K562 (cell line): ENCODE measurements at regions not wholly inside any gene's neighbourhood (a gene's known extent, or its start where the extent isn't known, plus 50 kb on each side); places are given as distances from the start of the nearest gene placed in this dataset.

Source experiments
- DPF2 ChIP-seq: fragments of 450-650 bp; IDR thresholded peaks from 2 replicates; pipeline ENCODE4 v1.6.1; 2016
- FOXM1 ChIP-seq, 2 experiments: fragments of 450-650 bp in 1 of 2; sonication (generic) in 1 of 2; formaldehyde crosslinking in 1 of 2; IDR thresholded peaks; 2 replicates each; pipeline versions ENCODE4 v1.6.1 to v1.9.0; 2017 to 2022; ENCODE audit warnings: low read depth in 2 of 2, mild to moderate bottlenecking in 2 of 2, missing genetic modification reagents in 1 of 2, moderate library complexity in 1 of 2
- KDM4B ChIP-seq, 2 experiments: fragments of 450-650 bp in 1 of 2; sonication (generic) in 1 of 2; IDR thresholded peaks; 2 replicates each; pipeline ENCODE4 v1.6.1; 2016 to 2017; ENCODE audit warnings: borderline replicate concordance in 2 of 2, antibody characterized with exemption in 1 of 2, low read depth in 1 of 2, mild to moderate bottlenecking in 1 of 2
- KLF16 ChIP-seq: IDR thresholded peaks from 2 replicates; pipeline ENCODE4 v1.6.1; 2016; ENCODE audit warnings: antibody characterized with exemption
- NRF1 ChIP-seq, 2 experiments: fragments of 450-650 bp; IDR thresholded peaks in 1 of 2; conservative IDR thresholded peaks in 1 of 2; 2 replicates each; pipeline ENCODE4 v1.6.1; 2014; ENCODE audit warnings: mild to moderate bottlenecking in 2 of 2
- TGIF2 ChIP-seq: sonication (generic); formaldehyde crosslinking; IDR thresholded peaks from 2 replicates; pipeline ENCODE4 v1.8.1; 2022; ENCODE audit warnings: mild to moderate bottlenecking, missing genetic modification reagents, moderate library complexity
- ZBTB33 ChIP-seq: sonication (generic); formaldehyde crosslinking; IDR thresholded peaks from 2 replicates; pipeline ENCODE4 v1.8.1; 2023; ENCODE audit warnings: mild to moderate bottlenecking, missing genetic modification reagents
- ZNF445 ChIP-seq: fragments of 250-450 bp; sonication (Bioruptor Pico); IDR thresholded peaks from 2 replicates; pipeline ENCODE4 v1.4.0; 2020; ENCODE audit warnings: low read depth, mild to moderate bottlenecking, moderate library complexity
- TF ChIP-seq, protein P1 (sequence below): fragments of 250-450 bp; sonication (Bioruptor Pico); IDR thresholded peaks from 2 replicates; pipeline ENCODE4 v1.4.0; 2020; ENCODE audit warnings: mild to moderate bottlenecking, moderate library complexity
- TF ChIP-seq, protein P2 (sequence below), 2 experiments: fragments of 450-650 bp; IDR thresholded peaks; 2 replicates each; pipeline ENCODE4 v1.6.1; 2016; ENCODE audit warnings: mild to moderate bottlenecking in 2 of 2, borderline replicate concordance in 1 of 2, low read depth in 1 of 2, moderate library complexity in 1 of 2
- TF ChIP-seq, protein P3 (sequence below): sonication (generic); formaldehyde crosslinking; IDR thresholded peaks from 2 replicates; pipeline ENCODE4 v1.8.0; 2022; ENCODE audit warnings: missing genetic modification reagents, mild to moderate bottlenecking, moderate library complexity, borderline replicate concordance

DNA sequence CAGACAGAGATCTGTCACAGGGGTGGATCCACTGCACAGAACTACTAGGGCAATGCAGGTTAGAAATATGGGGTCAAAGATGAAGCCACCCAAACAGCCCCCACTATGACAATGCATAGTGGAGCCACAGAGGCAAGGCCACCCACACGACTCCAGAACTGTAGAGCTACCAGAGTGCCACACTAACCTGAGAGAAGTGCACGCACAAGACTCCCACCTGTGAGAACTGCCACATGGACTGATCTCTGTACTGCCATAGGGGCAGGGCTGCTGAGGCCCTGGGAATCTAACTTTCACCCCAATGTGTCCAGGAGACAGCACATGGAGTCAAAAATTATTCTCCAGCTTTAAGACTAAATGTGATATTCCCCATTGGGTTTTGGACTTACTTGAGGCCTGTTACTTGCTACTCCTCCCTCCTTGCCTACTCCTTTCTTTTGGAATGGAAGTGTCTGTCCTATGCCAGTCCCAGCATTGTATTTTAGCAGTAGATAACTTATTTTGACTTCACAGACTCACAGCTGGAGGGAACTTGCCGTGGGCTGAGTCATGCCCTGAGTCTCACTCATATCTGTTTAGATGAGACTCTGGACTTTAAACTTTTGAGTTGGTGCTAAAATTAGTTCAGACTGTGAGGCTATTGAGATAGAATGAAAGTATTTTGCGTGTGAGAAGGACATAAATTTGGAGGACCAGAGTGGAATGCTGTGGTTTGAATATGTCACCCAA, 853.3 kb downstream of the MAT2B start (continued):
- TF ChIP-seq ZNF445 (no peak), KLF16 (peak; percentile 77), NRF1 (conservative IDR thresholded peaks at IDR 0.05 in 1 of 2, IDR thresholded peaks at IDR 0.05 in 1 of 2) (no peak), DPF2 (peak; percentile 90), KDM4B (IDR thresholded peaks at IDR 0.05; ENCODE audit: borderline replicate concordance in 2 of 2, low read depth in 1 of 2) (no peak), TGIF2 (no peak), FOXM1 (IDR thresholded peaks at IDR 0.05; ENCODE audit: low read depth) (no peak), FOXM1 (CRISPR knock-in tag; IDR thresholded peaks at IDR 0.05; ENCODE audit: low read depth) (no peak), ZBTB33 (CRISPR knock-in tag) (0 out of 2 replicates have a peak, but pooled peaks have one; percentile 31)
- TF ChIP-seq, protein P1, sequence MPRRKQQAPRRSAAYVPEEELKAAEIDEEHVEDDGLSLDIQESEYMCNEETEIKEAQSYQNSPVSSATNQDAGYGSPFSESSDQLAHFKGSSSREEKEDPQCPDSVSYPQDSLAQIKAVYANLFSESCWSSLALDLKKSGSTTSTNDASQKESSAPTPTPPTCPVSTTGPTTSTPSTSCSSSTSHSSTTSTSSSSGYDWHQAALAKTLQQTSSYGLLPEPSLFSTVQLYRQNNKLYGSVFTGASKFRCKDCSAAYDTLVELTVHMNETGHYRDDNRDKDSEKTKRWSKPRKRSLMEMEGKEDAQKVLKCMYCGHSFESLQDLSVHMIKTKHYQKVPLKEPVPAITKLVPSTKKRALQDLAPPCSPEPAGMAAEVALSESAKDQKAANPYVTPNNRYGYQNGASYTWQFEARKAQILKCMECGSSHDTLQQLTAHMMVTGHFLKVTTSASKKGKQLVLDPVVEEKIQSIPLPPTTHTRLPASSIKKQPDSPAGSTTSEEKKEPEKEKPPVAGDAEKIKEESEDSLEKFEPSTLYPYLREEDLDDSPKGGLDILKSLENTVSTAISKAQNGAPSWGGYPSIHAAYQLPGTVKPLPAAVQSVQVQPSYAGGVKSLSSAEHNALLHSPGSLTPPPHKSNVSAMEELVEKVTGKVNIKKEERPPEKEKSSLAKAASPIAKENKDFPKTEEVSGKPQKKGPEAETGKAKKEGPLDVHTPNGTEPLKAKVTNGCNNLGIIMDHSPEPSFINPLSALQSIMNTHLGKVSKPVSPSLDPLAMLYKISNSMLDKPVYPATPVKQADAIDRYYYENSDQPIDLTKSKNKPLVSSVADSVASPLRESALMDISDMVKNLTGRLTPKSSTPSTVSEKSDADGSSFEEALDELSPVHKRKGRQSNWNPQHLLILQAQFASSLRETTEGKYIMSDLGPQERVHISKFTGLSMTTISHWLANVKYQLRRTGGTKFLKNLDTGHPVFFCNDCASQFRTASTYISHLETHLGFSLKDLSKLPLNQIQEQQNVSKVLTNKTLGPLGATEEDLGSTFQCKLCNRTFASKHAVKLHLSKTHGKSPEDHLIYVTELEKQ: no peak
- TF ChIP-seq, protein P2, sequence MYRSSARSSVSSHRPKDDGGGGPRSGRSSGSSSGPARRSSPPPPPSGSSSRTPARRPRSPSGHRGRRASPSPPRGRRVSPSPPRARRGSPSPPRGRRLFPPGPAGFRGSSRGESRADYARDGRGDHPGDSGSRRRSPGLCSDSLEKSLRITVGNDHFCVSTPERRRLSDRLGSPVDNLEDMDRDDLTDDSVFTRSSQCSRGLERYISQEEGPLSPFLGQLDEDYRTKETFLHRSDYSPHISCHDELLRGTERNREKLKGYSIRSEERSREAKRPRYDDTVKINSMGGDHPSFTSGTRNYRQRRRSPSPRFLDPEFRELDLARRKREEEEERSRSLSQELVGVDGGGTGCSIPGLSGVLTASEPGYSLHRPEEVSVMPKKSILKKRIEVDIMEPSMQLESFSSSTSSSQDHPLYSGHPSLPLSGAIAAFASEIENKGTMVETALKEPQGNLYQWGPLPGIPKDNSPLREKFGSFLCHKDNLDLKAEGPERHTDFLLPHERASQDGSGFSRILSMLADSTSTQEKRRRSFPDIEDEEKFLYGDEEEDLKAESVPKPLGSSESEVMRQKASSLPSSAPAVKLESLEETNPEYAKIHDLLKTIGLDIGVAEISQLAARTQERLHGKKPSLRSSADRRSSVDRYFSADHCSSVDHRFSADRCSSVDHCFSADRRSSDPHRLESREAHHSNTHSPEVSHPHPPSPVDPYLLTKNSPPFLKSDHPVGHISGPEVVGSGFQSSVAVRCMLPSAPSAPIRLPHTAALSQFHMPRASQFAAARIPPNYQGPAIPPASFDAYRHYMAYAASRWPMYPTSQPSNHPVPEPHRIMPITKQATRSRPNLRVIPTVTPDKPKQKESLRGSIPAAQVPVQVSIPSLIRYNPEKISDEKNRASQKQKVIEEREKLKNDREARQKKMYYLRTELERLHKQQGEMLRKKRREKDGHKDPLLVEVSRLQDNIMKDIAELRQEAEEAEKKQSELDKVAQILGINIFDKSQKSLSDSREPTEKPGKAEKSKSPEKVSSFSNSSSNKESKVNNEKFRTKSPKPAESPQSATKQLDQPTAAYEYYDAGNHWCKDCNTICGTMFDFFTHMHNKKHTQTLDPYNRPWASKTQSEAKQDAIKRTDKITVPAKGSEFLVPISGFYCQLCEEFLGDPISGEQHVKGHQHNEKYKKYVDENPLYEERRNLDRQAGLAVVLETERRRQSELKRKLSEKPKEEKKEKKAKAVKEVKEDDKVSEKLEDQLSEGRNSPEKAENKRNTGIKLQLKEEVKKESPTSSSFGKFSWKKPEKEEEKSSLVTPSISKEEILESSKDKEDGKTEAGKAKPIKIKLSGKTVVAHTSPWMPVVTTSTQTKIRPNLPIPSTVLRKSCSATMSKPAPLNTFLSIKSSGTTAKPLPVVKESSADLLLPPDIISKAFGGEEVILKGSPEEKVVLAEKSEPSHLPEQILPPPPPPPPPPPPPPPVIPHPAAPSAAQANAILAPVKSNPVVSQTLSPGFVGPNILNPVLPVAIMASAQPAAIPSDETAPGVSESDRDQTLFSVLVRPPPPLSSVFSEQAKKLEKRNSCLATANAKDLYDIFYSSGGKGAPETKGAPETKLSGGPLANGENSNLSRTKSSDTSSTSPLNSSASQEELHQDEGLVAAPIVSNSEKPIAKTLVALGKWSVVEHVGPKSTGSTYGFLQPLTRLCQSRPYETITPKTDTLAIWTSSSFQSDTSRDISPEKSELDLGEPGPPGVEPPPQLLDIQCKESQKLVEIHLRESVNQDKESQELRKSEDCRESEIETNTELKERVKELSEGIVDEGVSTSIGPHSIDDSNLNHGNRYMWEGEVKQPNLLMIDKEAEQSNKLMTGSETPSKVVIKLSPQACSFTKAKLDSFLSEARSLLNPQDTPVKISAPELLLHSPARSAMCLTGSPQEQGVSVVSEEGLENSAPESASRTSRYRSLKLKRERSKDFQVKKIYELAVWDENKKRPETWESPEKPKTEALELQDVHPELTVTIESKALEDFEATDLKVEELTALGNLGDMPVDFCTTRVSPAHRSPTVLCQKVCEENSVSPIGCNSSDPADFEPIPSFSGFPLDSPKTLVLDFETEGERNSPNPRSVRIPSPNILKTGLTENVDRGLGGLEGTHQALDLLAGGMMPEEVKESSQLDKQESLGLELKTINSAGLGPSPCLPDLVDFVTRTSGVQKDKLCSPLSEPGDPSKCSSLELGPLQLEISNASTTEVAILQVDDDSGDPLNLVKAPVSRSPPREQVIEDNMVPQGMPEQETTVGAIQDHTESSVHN (IDR thresholded peaks at IDR 0.05; ENCODE audit: borderline replicate concordance in 1 of 2, low read depth in 1 of 2): no peak
- TF ChIP-seq, protein P3, sequence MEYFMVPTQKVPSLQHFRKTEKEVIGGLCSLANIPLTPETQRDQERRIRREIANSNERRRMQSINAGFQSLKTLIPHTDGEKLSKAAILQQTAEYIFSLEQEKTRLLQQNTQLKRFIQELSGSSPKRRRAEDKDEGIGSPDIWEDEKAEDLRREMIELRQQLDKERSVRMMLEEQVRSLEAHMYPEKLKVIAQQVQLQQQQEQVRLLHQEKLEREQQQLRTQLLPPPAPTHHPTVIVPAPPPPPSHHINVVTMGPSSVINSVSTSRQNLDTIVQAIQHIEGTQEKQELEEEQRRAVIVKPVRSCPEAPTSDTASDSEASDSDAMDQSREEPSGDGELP (CRISPR knock-in tag): peak; percentile 69
